ENCODE measurements at regions not wholly inside any gene's neighbourhood (a gene's known extent, or its start where the extent isn't known, plus 50 kb on each side); places are given as distances from the start of the nearest gene placed in this dataset.
"Not testable (repeated sequence)": the region's sequence is repeated elsewhere in the genome, so short reads cannot be mapped to it uniquely, and the experiment has no call there.

DNA sequence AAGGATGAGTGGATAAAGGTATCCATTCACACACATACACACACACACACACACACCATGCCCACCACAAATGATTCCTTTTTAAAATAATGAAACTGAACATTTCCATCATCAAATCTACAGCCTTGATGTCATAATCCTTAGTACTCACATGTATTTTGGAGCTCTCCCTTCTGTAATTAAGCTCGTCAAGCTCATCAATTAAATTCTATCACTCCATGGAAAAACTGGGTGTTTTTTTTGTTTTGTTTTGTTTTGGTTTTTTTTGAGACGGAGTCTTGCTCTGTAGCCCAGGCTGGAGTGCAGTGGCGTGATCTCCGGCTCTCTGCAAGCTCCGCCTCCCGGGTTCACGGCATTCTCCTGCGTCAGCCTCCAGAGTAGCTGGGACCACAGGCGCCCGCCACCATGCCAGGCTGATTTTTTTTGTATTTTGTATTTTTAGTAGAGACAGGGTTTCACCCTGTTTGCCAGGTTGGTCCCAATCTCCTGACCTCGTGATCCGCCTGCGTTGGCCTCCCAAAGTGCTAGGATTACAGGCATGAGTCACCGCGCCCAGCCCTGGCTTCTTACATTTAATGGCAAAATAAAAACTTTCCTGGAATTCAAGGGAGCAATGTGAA is 78.6 kb upstream of the RGPD4 start:
- TF ChIP-seq, protein P1, sequence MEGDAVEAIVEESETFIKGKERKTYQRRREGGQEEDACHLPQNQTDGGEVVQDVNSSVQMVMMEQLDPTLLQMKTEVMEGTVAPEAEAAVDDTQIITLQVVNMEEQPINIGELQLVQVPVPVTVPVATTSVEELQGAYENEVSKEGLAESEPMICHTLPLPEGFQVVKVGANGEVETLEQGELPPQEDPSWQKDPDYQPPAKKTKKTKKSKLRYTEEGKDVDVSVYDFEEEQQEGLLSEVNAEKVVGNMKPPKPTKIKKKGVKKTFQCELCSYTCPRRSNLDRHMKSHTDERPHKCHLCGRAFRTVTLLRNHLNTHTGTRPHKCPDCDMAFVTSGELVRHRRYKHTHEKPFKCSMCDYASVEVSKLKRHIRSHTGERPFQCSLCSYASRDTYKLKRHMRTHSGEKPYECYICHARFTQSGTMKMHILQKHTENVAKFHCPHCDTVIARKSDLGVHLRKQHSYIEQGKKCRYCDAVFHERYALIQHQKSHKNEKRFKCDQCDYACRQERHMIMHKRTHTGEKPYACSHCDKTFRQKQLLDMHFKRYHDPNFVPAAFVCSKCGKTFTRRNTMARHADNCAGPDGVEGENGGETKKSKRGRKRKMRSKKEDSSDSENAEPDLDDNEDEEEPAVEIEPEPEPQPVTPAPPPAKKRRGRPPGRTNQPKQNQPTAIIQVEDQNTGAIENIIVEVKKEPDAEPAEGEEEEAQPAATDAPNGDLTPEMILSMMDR (IDR thresholded peaks at IDR 0.05; ENCODE audit: insufficient read depth, low read depth, low read length, missing control alignments) = no peak
- H3K4me3 ChIP-seq (ENCODE audit: low read depth, low read length) = no peak overlapping the region
- no peak for DNase-seq (ENCODE audit: low read depth)

DNA sequence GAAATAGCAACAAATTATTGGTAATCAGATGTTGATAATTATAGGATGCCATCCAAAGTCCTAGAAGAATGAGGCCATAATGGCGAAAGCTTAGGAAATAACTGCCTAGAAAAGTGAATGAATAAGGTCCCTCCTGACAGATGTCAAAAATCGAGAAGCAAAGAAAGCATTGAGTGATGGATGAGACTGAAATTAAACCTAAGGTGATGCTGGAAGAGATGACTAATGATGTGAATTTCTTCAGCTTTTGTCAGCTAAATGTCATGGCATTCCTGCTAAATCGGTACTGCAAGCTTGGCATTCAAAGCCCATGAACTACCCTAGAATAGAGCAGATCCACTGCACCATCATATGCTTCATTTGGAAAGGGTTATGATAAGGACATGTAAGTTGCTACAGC is 74.8 kb upstream of the RGPD4 start:
- no peak for DNase-seq (ENCODE audit: low read depth)
- TF ChIP-seq, protein P1 (IDR thresholded peaks at IDR 0.05; ENCODE audit: insufficient read depth, low read depth, low read length, missing control alignments) = no peak
- no peak overlapping the region for H3K4me3 ChIP-seq (ENCODE audit: low read depth, low read length)

- H3K4me3 ChIP-seq (ENCODE audit: low read depth, low read length); DNase-seq (ENCODE audit: low read depth): not testable (repeated sequence)
These were observed 72.9 kb upstream of the RGPD4 start for GRCh38 chr2:107753806-107754205.

- DNase-seq (ENCODE audit: low read depth) = no peak
- H3K4me3 ChIP-seq (ENCODE audit: low read depth, low read length) = no peak overlapping the region
- TF ChIP-seq, protein P1 (IDR thresholded peaks at IDR 0.05; ENCODE audit: insufficient read depth, low read depth, low read length, missing control alignments) = no peak
These were observed 69.5 kb upstream of the RGPD4 start for GRCh38 chr2:107757223-107757622.

DNA sequence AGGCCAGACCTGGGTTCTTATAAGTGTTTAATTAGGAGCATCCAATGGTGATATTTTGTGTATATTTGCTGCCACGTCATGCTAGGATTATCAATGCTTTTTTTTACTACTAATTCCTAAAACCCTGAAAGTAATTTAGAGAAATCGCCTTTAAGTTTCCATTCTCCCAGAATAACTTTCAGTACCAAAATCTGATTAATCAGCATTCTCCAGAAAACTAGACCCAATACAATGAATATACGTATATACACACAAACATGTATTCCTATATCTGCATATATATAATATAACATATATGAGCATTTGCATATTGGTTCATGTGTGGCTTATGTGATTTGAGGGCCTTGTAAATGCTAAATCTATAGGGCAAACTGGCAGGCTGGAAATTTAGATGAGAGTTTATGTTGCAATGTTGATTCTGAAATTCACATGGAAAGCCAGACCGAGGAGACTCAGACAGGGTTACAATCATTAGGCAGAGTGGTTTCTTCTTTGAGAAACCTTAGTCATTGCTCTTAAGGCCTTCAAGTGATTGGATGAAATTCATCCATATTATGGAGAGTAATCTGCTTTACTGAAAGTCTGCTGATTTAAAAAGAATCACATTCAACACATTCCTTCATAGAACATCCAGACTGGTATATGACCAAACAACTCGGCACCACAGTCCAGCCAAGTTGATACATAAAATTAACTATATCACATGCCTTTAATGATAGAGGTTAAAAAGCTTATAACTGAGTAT is 65.9 kb upstream of the RGPD4 start:
- no peak overlapping the region for H3K4me3 ChIP-seq (ENCODE audit: low read depth, low read length)
- no peak for DNase-seq (ENCODE audit: low read depth)
- TF ChIP-seq, protein P1 (IDR thresholded peaks at IDR 0.05; ENCODE audit: insufficient read depth, low read depth, low read length, missing control alignments) = no peak

DNA sequence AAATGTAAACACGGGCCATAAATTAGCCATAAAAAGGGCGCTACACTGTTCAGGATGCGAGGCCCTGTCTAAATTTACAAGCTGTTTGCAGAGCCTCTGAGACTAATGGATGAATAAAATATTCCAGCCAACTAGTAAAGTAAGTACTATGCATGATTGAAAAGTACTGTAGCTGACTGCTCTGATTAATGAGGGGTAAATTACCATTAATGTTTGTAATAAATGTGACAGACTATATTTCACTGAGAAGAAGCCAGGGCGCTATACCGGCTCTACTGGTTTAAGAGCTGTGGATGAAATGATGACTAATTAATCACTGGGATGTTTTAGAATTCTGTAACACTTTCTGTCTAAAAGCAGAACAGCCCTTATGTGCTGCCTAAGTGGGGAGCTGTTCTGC is 54.3 kb upstream of the RGPD4 start:
- no peak for DNase-seq (ENCODE audit: low read depth)
- TF ChIP-seq, protein P1 (IDR thresholded peaks at IDR 0.05; ENCODE audit: insufficient read depth, low read depth, low read length, missing control alignments) = no peak
- no peak overlapping the region for H3K4me3 ChIP-seq (ENCODE audit: low read depth, low read length)

GRCh38 chr2:107775211-107775610 is 51.5 kb upstream of the RGPD4 start:
- TF ChIP-seq, protein P1 (IDR thresholded peaks at IDR 0.05; ENCODE audit: insufficient read depth, low read depth, low read length, missing control alignments) = no peak
- no peak for DNase-seq (ENCODE audit: low read depth)
- H3K4me3 ChIP-seq (ENCODE audit: low read depth, low read length) = no peak overlapping the region

Data from GM12865 (cell line).